ENCODE measurements at regions not wholly inside any gene's neighbourhood (a gene's known extent, or its start where the extent isn't known, plus 50 kb on each side); places are given as distances from the start of the nearest gene placed in this dataset.
"Not testable (repeated sequence)": the region's sequence is repeated elsewhere in the genome, so short reads cannot be mapped to it uniquely, and the experiment has no call there.

DNA sequence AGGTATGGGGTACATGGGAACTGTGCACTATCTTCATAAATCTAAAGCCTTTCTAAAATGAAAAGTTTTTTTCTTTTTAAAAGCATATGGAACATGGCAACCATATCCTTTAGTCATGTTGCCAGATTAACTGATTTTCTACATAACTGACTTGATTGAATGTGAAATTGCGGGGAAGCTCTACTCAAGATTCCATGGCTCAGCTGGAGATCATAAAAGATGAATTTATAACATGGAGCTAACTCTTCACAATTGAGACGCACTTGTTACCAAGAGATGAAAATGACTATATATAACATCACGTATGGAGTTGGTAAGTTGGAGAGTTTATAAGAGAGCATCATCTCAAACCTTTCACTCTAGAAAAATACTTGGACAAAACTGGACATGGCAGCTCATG lies 190.2 kb upstream of the MYO3A start:
- DNase-seq (ENCODE audit: low read depth): no peak
- H3K4me3 ChIP-seq (ENCODE audit: low read depth, low read length): no peak overlapping the region
- TF ChIP-seq, protein P1, sequence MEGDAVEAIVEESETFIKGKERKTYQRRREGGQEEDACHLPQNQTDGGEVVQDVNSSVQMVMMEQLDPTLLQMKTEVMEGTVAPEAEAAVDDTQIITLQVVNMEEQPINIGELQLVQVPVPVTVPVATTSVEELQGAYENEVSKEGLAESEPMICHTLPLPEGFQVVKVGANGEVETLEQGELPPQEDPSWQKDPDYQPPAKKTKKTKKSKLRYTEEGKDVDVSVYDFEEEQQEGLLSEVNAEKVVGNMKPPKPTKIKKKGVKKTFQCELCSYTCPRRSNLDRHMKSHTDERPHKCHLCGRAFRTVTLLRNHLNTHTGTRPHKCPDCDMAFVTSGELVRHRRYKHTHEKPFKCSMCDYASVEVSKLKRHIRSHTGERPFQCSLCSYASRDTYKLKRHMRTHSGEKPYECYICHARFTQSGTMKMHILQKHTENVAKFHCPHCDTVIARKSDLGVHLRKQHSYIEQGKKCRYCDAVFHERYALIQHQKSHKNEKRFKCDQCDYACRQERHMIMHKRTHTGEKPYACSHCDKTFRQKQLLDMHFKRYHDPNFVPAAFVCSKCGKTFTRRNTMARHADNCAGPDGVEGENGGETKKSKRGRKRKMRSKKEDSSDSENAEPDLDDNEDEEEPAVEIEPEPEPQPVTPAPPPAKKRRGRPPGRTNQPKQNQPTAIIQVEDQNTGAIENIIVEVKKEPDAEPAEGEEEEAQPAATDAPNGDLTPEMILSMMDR (IDR thresholded peaks at IDR 0.05; ENCODE audit: insufficient read depth, low read depth, low read length, missing control alignments): no peak

DNA sequence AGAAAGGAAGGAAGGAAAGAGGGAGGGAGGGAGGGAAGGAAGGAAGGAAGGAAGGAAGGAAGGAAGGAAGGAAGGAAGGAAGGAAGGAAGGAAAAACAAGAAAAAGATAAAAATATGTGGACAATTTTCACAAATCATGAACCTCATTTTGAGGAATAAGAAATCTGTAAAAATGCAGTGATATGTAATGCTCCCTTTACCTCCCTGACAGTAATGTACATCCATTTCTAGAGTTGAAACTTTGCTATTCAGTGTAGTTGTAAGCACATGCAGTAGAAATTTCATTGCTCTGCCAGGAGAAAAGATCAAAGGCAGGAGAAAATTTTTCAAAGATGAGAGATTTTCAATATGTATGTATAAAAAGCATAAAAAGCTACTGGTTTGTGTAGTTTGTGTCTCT lies 189.5 kb upstream of the MYO3A start:
- H3K4me3 ChIP-seq (ENCODE audit: low read depth, low read length): no peak overlapping the region
- DNase-seq (ENCODE audit: low read depth): no peak
- TF ChIP-seq, protein P1 (IDR thresholded peaks at IDR 0.05; ENCODE audit: insufficient read depth, low read depth, low read length, missing control alignments): no peak

DNA sequence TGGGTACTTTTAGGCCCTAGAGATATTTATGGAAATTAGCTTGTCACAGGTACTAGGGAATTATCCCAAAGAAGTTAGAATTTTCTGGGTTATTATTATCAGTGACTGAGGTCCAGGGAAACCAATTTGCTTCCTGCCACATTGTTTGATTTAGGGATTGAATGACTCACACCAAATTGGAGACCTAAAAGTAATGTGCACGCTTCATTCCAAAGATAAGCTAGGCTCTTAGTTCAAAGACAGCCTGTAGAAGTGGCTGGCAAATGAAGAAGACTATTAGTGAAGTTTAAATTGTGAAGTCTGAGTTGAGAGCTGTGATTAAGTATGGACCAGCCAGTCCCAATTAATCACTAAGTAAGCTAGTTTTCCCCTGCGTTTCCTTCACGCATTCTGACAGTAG lies 188.1 kb upstream of the MYO3A start:
- no peak overlapping the region for H3K4me3 ChIP-seq (ENCODE audit: low read depth, low read length)
- TF ChIP-seq, protein P1 (IDR thresholded peaks at IDR 0.05; ENCODE audit: insufficient read depth, low read depth, low read length, missing control alignments): no peak
- no peak for DNase-seq (ENCODE audit: low read depth)

- TF ChIP-seq, protein P1 (IDR thresholded peaks at IDR 0.05; ENCODE audit: insufficient read depth, low read depth, low read length, missing control alignments): no peak
- DNase-seq (ENCODE audit: low read depth): no peak
- H3K4me3 ChIP-seq (ENCODE audit: low read depth, low read length): no peak overlapping the region
Observed at GRCh38 chr10:25747084-25747483, 186.9 kb upstream of the MYO3A start.

GRCh38 chr10:25748509-25748908 lies 185.5 kb upstream of the MYO3A start:
- DNase-seq (ENCODE audit: low read depth): no peak
- TF ChIP-seq, protein P1 (IDR thresholded peaks at IDR 0.05; ENCODE audit: insufficient read depth, low read depth, low read length, missing control alignments): no peak
- H3K4me3 ChIP-seq (ENCODE audit: low read depth, low read length): no peak overlapping the region

DNA sequence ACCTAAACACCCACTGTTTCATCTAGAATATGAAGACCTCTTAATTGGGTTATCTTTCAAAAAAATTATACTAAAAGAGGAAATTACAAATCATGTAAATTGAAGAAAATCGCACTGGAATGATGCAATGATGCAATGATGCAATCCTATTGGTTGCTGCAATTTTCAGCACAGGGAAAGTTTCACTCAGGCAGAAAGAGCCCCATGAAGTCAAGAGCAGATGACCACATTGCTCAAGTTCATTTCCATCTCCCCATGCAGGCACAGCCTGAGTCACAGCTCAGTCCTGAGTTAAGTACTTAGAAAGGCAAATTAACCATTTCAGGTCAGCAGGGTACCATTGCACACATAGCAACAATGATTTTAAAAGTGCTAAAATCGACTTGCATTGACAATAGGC lies 180.3 kb upstream of the MYO3A start:
- TF ChIP-seq, protein P1 (IDR thresholded peaks at IDR 0.05; ENCODE audit: insufficient read depth, low read depth, low read length, missing control alignments): no peak
- no peak for DNase-seq (ENCODE audit: low read depth)
- H3K4me3 ChIP-seq (ENCODE audit: low read depth, low read length): no peak overlapping the region

DNA sequence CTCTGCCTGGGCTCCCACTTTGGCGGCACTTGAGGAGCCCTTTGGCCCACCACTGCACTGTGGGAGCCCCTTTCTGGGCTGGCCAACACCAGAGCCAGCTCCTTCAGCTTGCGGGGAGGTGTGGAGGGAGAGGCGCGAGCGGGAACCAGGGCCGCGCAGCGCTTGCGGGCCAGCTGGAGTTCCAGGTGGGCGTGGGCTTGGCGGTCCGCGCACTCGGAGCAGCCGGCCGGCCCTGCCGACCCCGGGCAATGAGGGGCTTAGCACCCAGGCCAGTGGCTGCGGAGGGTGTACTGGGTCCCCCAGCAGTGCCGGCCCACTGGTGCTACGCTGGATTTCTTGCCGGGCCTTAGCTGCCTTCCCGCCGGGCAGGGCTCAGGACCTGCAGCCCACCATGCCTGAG lies 178.2 kb upstream of the MYO3A start:
- H3K4me3 ChIP-seq (ENCODE audit: low read depth, low read length); DNase-seq (ENCODE audit: low read depth): not testable (repeated sequence)

Measured in GM12865 (cell line).